ENCODE measurements at regions not wholly inside any gene's neighbourhood (a gene's known extent, or its start where the extent isn't known, plus 50 kb on each side); places are given as distances from the start of the nearest gene placed in this dataset.

GRCh38 chr1:67988066-67988465 is 62.4 kb downstream of the DIRAS3 start:
- Histone ChIP-seq H3K9ac (ENCODE audit: insufficient read depth, low read depth, low read length) (no peak overlapping the region), H2AFZ (ENCODE audit: low read length) (no peak overlapping the region), H3K4me1 (ENCODE audit: insufficient read depth, low read length) (no peaks in the 10 kb centered on the region), H3K27me3 (ENCODE audit: control insufficient read depth in 1 of 2, insufficient read depth in 2 of 2, low read length in 2 of 2) (no peaks in the 10 kb centered on the region), H3K36me3 (replicated peaks in 1 of 2; ENCODE audit: control insufficient read depth in 1 of 2, insufficient read depth in 2 of 2, low read length in 2 of 2) (no peaks in the 10 kb centered on the region), H3K79me2 (ENCODE audit: insufficient read depth, low read length) (no peaks in the 10 kb centered on the region), H3K9me3 (ENCODE audit: low read length) (peaks cover 5% of the 10 kb centered on the region; the same call in 1 of the 2 replicates), H3K4me3 (replicated peaks in 1 of 3; ENCODE audit: insufficient read depth in 1 of 3, low read depth in 2 of 3, low read length in 3 of 3) (no peak overlapping the region), H4K20me1 (ENCODE audit: insufficient read depth, low read length) (no peaks in the 10 kb centered on the region), H3K27ac (ENCODE audit: extremely low read length, insufficient read depth, low read length) (no peak overlapping the region), H3K4me2 (ENCODE audit: low read depth, low read length) (no peak overlapping the region)
- in situ Hi-C loops (cut with HindIII; ENCODE audit: extremely low pct_ligation_motif_present, low pct_unique_long_range_greater_than_20kb) (no loop called here), intact Hi-C loops (cut with micrococcal nuclease; ENCODE audit: unreplicated experiment) (no loop called here)
- FAIRE-seq (no peak), ATAC-seq (no peak), DNase-seq (ENCODE audit: low spot score) (no peak)
- CTCF ChIA-PET (ENCODE audit: low intra/inter-chr PET ratio, low total read pairs): no interaction called here
- TF ChIP-seq ZNF460 (CRISPR knock-in tag; IDR thresholded peaks at IDR 0.05; ENCODE audit: borderline replicate concordance) (no peak), NPAS2 (CRISPR knock-in tag; IDR thresholded peaks at IDR 0.05; ENCODE audit: borderline replicate concordance) (no peak), GPBP1L1 (CRISPR knock-in tag; IDR thresholded peaks at IDR 0.05) (no peak), ZNF331 (CRISPR knock-in tag; IDR thresholded peaks at IDR 0.05) (no peak), SOX6 (IDR thresholded peaks at IDR 0.05) (no peak), SOX6 (CRISPR knock-in tag; IDR thresholded peaks at IDR 0.05) (no peak), ZNF747 (CRISPR knock-in tag; IDR thresholded peaks at IDR 0.05; ENCODE audit: borderline replicate concordance) (no peak), ZNF550 (CRISPR knock-in tag; IDR thresholded peaks at IDR 0.05; ENCODE audit: borderline replicate concordance) (no peak), ZNF414 (CRISPR knock-in tag; IDR thresholded peaks at IDR 0.05) (no peak), HOXA5 (CRISPR knock-in tag; IDR thresholded peaks at IDR 0.05) (no peak), ZNF18 (CRISPR knock-in tag; IDR thresholded peaks at IDR 0.05; ENCODE audit: insufficient replicate concordance) (no peak), ZNF513 (CRISPR knock-in tag; conservative IDR thresholded peaks at IDR 0.05) (no peak)
- TF ChIP-seq, protein P1, sequence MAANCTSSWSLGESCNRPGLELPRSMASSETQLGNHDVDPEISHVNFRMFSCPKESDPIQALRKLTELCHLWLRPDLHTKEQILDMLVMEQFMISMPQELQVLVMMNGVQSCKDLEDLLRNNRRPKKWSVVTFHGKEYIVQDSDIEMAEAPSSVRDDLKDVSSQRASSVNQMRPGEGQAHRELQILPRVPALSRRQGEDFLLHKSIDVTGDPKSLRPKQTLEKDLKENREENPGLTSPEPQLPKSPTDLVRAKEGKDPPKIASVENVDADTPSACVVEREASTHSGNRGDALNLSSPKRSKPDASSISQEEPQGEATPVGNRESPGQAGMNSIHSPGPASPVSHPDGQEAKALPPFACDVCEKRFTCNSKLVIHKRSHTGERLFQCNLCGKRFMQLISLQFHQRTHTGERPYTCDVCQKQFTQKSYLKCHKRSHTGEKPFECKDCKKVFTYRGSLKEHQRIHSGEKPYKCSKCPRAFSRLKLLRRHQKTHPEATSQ (CRISPR knock-in tag; IDR thresholded peaks at IDR 0.05; ENCODE audit: borderline replicate concordance): no peak
- POLR2A ChIA-PET: no interaction called here
- WGBS (ENCODE audit: low lambda C conversion rate): 4% methylated on average over 5 of the region's 5 CpGs
- no TSS peak for BruUV-seq (replicated peaks)
